ENCODE measurements at regions not wholly inside any gene's neighbourhood (a gene's known extent, or its start where the extent isn't known, plus 50 kb on each side); places are given as distances from the start of the nearest gene placed in this dataset.
"Not testable (repeated sequence)": the region's sequence is repeated elsewhere in the genome, so short reads cannot be mapped to it uniquely, and the experiment has no call there.

- DNase-seq, result no peak
These were observed 243.2 kb upstream of the KCNH7 start for GRCh38 chr2:163081754-163082153.

GRCh38 chr2:163077241-163077640 is 238.7 kb upstream of the KCNH7 start:
- DNase-seq, result no peak

- DNase-seq, result no peak
These were observed 227.5 kb upstream of the KCNH7 start for GRCh38 chr2:163066085-163066484.

- no peak for DNase-seq
These were observed 224.0 kb upstream of the KCNH7 start for GRCh38 chr2:163062524-163062923.

- DNase-seq, result no peak
These were observed 208.0 kb upstream of the KCNH7 start for GRCh38 chr2:163046615-163047014.

- no peak for DNase-seq
These were observed 207.3 kb upstream of the KCNH7 start for GRCh38 chr2:163045830-163046229.

- DNase-seq, result no peak
These were observed 205.5 kb upstream of the KCNH7 start for GRCh38 chr2:163044114-163044513.

GRCh38 chr2:163043201-163043600 is 204.6 kb upstream of the KCNH7 start:
- no peak for DNase-seq

GRCh38 chr2:163039266-163039665 is 200.7 kb upstream of the KCNH7 start:
- DNase-seq, result no peak

GRCh38 chr2:163028807-163029206 is 190.2 kb upstream of the KCNH7 start:
- no peak for DNase-seq

GRCh38 chr2:163026136-163026775 is 187.7 kb upstream of the KCNH7 start:
- DNase-seq, result not testable (repeated sequence)

- DNase-seq, result not testable (repeated sequence)
These were observed 178.3 kb upstream of the KCNH7 start for GRCh38 chr2:163016882-163017281.

GRCh38 chr2:163011000-163011399 is 172.4 kb upstream of the KCNH7 start:
- DNase-seq, result no peak

- no peak for DNase-seq
These were observed 170.1 kb upstream of the KCNH7 start for GRCh38 chr2:163008642-163009041.

- DNase-seq, result no peak
These were observed 156.2 kb upstream of the KCNH7 start for GRCh38 chr2:162994718-162995117.

GRCh38 chr2:162992828-162993227 is 154.3 kb upstream of the KCNH7 start:
- no peak for DNase-seq

- no peak for DNase-seq
These were observed 150.9 kb upstream of the KCNH7 start for GRCh38 chr2:162989507-162989906.

GRCh38 chr2:162974771-162975170 is 136.2 kb upstream of the KCNH7 start:
- no peak for DNase-seq

- no peak for DNase-seq
These were observed 133.8 kb upstream of the KCNH7 start for GRCh38 chr2:162972383-162972782.

- no peak for DNase-seq
These were observed 129.7 kb upstream of the KCNH7 start for GRCh38 chr2:162968306-162968705.

GRCh38 chr2:162967811-162968210 is 129.2 kb upstream of the KCNH7 start:
- DNase-seq, result no peak

- DNase-seq, result no peak
These were observed 128.6 kb upstream of the KCNH7 start for GRCh38 chr2:162967147-162967546.

GRCh38 chr2:162965191-162965590 is 126.6 kb upstream of the KCNH7 start:
- no peak for DNase-seq

GRCh38 chr2:162964513-162964912 is 125.9 kb upstream of the KCNH7 start:
- no peak for DNase-seq

- no peak for DNase-seq
These were observed 124.6 kb upstream of the KCNH7 start for GRCh38 chr2:162963156-162963555.

All from right kidney (tissue), 1 donor.